ENCODE measurements at regions not wholly inside any gene's neighbourhood (a gene's known extent, or its start where the extent isn't known, plus 50 kb on each side); places are given as distances from the start of the nearest gene placed in this dataset.

- TF ChIP-seq ZFP30 (CRISPR knock-in tag; IDR thresholded peaks at IDR 0.05) = no peak
- no peak for TF ChIP-seq CREB5 (CRISPR knock-in tag; IDR thresholded peaks at IDR 0.05; ENCODE audit: low read depth)
- no peak for TF ChIP-seq PATZ1 (CRISPR knock-in tag; IDR thresholded peaks at IDR 0.05; ENCODE audit: borderline replicate concordance)
- TF ChIP-seq RARB (CRISPR knock-in tag; IDR thresholded peaks at IDR 0.05) = no peak
- TF ChIP-seq ESRRG (CRISPR knock-in tag; IDR thresholded peaks at IDR 0.05) = no peak
- TF ChIP-seq CSRNP3 (CRISPR knock-in tag; IDR thresholded peaks at IDR 0.05) = no peak
- no peak for TF ChIP-seq ZNF70 (CRISPR knock-in tag; IDR thresholded peaks at IDR 0.05)
- TF ChIP-seq GLIS3 (CRISPR knock-in tag; IDR thresholded peaks at IDR 0.05) = no peak
- TF ChIP-seq ARNTL (CRISPR knock-in tag; IDR thresholded peaks at IDR 0.05; ENCODE audit: borderline replicate concordance, low read depth) = no peak
- TF ChIP-seq ZFP3 (CRISPR knock-in tag; IDR thresholded peaks at IDR 0.05) = no peak
- no peak for TF ChIP-seq TOX (CRISPR knock-in tag; IDR thresholded peaks at IDR 0.05; ENCODE audit: borderline replicate concordance)
Observed at GRCh38 chrX:9205599-9206223, 171.8 kb upstream of the FAM9B start.
